22Rv1 (cell line): ENCODE measurements at regions not wholly inside any gene's neighbourhood (a gene's known extent, or its start where the extent isn't known, plus 50 kb on each side); places are given as distances from the start of the nearest gene placed in this dataset.

Experiments used
- H3K27ac ChIP-seq: fragments of 450-650 bp; 2 replicates; pipeline ENCODE4 v1.5.1; 2017
- CTCF ChIP-seq: fragments of 450-650 bp; IDR thresholded peaks from 2 replicates; pipeline ENCODE4 v1.5.1; 2017; ENCODE audit warnings: mild to moderate bottlenecking
- ZFX ChIP-seq: fragments of 450-650 bp; IDR thresholded peaks from 2 replicates; pipeline ENCODE4 v1.6.1; 2017; ENCODE audit warnings: antibody characterized with exemption, borderline replicate concordance

GRCh38 chr6:37561361-37561760 is 61.7 kb upstream of the CCDC167 start:
- no peak for TF ChIP-seq CTCF
- no peak for TF ChIP-seq ZFX
- H3K27ac ChIP-seq: no peak overlapping the region

GRCh38 chr6:37560737-37561103 is 61.0 kb upstream of the CCDC167 start:
- TF ChIP-seq ZFX: no peak
- TF ChIP-seq CTCF: no peak
- no peak overlapping the region for H3K27ac ChIP-seq

GRCh38 chr6:37559501-37559900 is 59.8 kb upstream of the CCDC167 start:
- H3K27ac ChIP-seq: no peak overlapping the region
- TF ChIP-seq CTCF: no peak
- TF ChIP-seq ZFX: no peak

GRCh38 chr6:37559050-37559449 is 59.4 kb upstream of the CCDC167 start:
- TF ChIP-seq CTCF (no peak), ZFX (no peak)
- no peak overlapping the region for H3K27ac ChIP-seq

GRCh38 chr6:37558646-37559045 is 59.0 kb upstream of the CCDC167 start:
- no peak overlapping the region for H3K27ac ChIP-seq
- no peak for TF ChIP-seq CTCF
- TF ChIP-seq ZFX: no peak

- no peak overlapping the region for H3K27ac ChIP-seq
- TF ChIP-seq ZFX (no peak), CTCF (no peak)
Measured at GRCh38 chr6:37558168-37558567, 58.5 kb upstream of the CCDC167 start.

- no peak overlapping the region for H3K27ac ChIP-seq
- TF ChIP-seq ZFX: no peak
- TF ChIP-seq CTCF: no peak
Measured at GRCh38 chr6:37557645-37558114, 58.0 kb upstream of the CCDC167 start.
